Spleen (tissue), 7 donors: ENCODE measurements at regions not wholly inside any gene's neighbourhood (a gene's known extent, or its start where the extent isn't known, plus 50 kb on each side); places are given as distances from the start of the nearest gene placed in this dataset.

Source experiments
- CTCF ChIP-seq, 11 experiments: fragments of 200-600 bp in 7 of 11; fragments of 450-650 bp in 4 of 11; sonication (generic) in 4 of 11; IDR thresholded peaks in 8 of 11; conservative IDR thresholded peaks in 3 of 11; 1 replicate in 7 of 11; 2 replicates in 4 of 11; pipeline versions ENCODE4 v1.4.0 to v1.8.0; 2016 to 2021; ENCODE audit warnings: antibody characterized with exemption in 11 of 11, inconsistent platforms in 4 of 11, mild to moderate bottlenecking in 1 of 11
- POLR2A ChIP-seq, 3 donors: fragments of 450-650 bp; IDR thresholded peaks; one replicate each; pipeline ENCODE4 v1.5.1; 2017; ENCODE audit warnings: antibody characterized with exemption in 3 of 3, mild to moderate bottlenecking in 1 of 3
- POLR2AphosphoS5 ChIP-seq, 3 donors: sonication (generic); formaldehyde crosslinking; IDR thresholded peaks; one replicate each; pipeline ENCODE4 v1.5.1; 2017; ENCODE audit warnings: antibody characterized with exemption in 3 of 3
- donor health status: DM: no; HTN: no; CAD: no; lungs with moderate emphysema.
- donor health status: DM: no; HTN: no; CAD: no.
- donor health status: DM: no; HTN: no; CAD: no.

DNA sequence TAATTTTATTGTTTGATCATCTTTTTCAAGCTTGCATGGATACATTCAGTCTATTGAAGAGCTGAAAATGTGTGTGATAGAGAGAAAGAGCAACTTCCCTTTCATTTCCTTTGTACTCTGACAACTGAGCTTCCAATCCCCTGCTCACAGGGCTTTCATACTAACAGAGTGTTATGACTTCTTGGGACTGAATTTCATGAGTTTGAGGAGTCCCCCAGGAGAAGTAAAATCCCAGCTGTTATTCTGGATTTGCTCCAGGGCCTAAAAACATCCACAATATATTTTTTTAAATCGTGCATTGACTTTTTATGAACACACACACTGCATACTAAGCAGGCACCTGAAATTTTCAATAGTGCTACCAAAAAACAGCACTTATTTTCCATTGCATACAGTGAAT is 195.8 kb upstream of the CAND1 start:
- TF ChIP-seq POLR2AphosphoS5 (IDR thresholded peaks at IDR 0.05) (no peak), CTCF (IDR thresholded peaks at IDR 0.05 in 8 of 11, conservative IDR thresholded peaks at IDR 0.05 in 3 of 11) (no peak), POLR2A (IDR thresholded peaks at IDR 0.05) (no peak)
